GM21737 (cell line): ENCODE measurements at regions not wholly inside any gene's neighbourhood (a gene's known extent, or its start where the extent isn't known, plus 50 kb on each side); places are given as distances from the start of the nearest gene placed in this dataset.

ENCODE experiments used
- ATAC-seq: cut with Tn5 transposase; IDR thresholded peaks from one replicate; pipeline ENCODE4 v1.9.1; 2021; ENCODE audit warnings: mild to moderate bottlenecking, moderate library complexity; ENCODE audit not compliant: unreplicated experiment

DNA sequence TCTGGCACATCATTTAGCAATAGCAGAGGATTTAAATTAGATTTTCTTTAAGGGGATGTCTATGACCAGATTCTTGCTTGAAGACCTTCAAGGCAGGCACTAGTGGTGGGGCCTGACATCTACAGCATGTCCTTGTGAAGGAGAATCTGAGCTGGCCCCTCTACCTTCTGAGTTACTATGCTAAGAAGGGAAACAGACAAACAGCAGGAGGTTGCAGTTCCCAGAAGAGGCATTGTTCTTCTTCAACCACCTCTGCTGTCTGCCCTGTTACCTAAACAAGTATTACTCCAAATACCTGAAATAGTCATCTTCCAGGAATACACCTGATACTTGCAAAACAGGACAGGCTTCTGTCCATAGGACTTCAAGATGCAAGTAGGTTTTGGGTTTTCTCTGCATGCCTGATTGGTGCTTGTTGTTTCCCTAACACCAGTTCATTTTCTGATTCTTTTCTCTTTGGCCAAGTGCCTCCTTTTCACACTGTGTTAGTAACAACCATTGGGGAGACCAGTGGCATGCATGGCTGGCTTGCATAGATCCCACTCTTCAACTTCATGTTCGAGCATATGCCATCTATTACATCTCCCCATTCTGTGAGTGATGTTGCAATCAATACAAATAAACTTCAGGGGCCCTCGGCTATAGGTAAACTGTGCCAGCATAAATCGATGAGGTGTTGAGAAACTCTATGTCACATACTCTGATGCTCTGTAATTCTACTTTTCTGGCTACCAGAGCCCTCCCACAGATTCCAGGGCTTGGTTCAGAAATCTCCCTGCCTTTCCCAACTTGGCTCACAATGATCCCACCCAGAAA, 93.0 kb upstream of the DUSP10 start:
- ATAC-seq, result no peak

DNA sequence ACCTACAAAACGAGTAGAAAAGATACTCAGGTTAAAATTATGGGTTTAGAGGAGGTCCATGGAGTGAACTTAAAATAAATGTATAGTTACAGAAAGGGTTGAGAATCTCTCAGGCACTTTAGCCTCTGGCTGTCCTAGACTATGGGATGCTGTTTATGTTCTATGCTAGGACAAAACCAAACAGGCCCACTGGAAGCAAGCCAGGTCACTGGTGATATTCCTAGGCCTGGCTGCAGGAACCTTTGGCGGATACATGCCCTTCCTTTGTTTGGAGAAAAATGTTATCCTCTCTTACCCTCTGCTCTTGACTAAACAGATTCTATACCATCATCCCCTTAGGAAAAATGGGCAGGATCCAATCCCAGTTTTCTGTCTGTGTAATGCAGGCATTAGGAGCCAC, 90.7 kb upstream of the DUSP10 start:
- no peak for ATAC-seq

DNA sequence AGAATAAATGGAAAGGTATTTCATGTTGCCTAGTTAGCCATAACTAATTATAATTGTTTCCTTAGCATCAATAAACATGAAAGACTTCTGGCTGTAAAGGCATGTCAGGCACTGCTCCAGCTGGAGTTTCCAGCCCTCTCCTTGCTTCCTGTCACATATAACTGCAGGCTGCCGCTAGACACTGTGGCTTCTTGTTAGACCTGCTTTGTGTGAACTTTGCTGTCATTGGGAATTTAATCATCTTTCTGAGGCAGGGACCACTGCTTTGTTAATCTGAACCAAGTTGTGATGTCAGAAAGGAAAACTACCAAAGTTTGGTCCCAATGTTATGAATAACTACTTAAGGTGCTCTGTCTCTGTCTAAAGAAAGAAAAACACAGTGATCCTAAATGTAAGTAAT, 90.3 kb upstream of the DUSP10 start:
- no peak for ATAC-seq

DNA sequence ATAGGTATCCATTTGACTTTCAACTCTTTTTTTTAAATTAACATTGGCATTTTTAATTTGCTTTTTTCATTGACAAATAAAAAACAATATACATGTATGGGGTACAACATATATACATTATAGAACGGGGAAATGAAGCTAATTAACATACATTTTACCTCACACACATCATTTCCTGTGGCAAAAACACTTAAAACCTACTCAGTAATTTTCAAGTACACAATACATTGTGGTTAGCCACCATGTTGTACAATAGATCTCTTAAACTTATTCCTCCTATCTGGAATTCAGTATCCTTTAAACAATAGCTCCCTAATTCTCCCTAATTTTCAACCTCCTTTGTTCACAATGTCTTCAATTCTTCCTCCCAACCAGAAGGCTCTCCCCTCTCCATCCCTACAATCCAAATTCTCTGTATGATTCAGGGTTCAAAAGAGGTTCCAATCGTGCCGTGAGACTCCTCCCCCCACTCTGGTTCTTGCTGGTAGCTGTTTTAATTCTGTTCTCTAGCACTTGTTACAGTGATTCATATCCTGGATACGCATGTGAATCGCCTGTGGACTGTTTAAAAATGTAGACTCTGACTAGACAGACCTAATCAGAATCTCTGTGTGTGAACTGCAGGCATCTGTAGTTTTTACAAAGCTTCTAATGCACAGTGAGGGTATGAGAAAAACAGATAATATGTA, 87.6 kb upstream of the DUSP10 start:
- no peak for ATAC-seq

DNA sequence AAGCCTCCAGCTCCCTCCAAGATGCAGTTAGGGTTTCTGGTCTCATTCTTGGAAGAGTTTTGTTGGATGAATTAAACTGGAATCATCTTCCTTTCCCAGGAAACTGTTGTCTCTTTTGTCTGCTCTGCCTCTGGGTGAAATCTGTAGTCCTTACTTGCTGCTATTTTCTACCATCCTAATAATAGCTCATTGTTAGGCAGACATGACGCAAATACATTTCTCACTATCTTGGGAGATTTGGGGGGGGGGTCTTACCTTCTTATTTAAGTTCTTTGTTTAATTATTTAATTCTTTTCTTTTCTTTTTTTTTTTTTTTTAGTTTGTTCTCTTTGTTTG, 85.4 kb upstream of the DUSP10 start:
- no peak for ATAC-seq

DNA sequence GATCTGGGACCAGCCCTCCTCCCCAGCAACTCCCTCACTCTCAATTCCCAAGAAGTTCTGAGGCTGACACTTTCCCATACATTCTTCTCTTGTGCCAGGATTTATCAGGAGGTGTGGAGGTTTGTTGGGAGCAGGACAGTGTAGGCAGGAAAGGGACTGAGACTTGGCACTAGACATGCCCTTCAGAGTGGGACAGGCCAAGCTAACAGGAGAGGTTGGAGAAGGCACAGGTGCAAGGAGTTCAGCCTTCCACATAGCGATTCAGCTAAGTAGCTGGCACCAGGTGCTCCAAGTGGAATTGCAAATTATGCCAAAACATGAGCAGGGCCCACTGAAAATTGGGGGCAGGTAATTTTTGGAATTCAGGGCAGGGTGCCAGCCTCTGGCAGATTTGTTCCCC, 83.0 kb upstream of the DUSP10 start:
- no peak for ATAC-seq

DNA sequence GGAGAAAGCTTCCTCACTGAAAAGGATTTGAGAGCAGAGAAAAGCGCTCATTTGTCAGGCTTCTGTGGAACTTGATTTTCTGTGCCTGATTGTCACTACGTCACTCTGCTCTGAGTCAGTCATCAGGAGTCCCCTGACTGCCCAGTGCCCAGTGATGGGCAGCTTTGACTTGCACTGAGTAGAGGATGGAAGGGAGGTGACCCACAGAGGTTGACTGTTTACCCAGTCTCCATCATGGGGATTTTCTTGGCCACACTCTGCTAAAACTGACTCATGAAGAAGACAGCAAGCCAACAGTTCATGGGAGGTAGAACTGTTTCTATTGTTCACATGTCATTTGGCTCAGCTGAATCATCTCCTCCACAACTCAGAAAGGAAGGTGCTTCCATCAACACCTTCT, 82.1 kb upstream of the DUSP10 start:
- peak; percentile 33 for ATAC-seq

DNA sequence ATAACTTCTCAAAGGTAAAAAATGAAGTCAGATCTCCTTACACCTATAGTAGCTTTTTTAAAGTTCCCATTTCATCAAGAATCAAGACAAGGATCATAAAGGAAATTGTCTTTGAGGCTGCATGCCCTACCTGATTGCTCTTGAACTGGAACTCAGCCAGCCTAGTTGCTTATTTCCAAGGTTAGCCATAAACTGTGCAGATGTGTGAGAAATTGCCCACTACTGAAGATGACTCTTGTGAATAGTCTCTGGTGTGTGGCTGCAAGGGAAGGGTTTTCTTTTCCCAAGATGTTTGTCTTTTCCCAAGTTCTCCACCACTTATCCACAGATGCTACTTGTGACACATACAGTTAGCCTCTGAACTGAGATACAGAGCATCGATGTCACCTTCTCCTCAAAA, 81.7 kb upstream of the DUSP10 start:
- ATAC-seq, result peak; percentile 28

DNA sequence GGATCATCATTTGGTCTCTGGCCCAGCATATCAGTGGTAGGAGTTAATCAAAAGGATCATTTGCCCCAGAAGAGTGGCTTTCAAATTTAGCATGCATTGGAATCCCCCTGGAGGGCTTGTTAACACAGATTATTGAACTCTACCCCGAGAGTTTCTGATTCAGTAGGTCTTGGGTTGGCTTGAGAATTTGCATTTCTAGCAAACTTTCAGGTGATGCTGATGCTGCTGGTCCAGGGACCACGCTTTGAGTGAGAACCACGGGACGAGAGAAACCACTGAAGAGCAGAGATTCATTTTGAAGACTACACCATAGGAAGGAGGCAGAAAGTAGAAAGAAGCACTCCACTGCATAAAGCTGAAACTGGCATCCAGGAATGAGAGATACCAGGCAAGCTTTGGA, 81.3 kb upstream of the DUSP10 start:
- ATAC-seq, result peak; percentile 77

DNA sequence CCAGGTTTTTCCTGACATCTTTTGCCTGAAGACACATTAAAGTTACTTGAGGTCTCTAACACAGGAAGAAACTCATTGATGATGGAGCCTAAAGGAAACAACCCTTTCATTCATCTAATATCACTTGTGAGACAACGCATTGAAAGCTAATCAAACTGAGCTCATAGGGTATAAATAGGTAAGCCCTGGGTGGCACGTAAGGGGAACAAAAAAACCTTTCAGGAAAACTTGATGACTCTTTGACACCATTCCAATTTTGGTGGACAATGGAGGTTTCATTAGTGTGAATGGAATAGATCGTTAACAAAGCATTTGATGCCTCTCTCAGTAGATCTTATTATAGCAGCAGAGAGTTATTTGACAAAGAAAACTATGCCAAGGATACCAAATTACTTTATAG, 80.7 kb upstream of the DUSP10 start:
- ATAC-seq, result no peak

DNA sequence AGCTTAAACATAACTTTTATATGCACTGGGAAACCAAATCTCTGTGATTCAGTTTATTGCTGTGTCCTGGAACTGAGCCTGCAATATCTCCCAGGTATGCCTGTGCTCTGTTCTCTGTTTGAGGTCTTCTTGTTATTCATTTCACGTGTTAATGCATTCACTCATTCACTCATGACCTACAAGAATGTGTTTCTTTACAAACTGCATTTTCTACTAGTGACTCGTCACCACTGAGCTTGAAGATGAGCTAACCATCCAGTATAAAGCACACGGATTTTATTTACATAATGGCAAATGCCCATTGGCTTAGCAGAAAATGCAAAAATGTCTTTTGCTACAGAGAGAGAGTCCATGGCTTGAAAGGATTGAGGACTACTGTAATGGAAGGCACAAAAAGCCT, 75.0 kb upstream of the DUSP10 start:
- ATAC-seq, result no peak

DNA sequence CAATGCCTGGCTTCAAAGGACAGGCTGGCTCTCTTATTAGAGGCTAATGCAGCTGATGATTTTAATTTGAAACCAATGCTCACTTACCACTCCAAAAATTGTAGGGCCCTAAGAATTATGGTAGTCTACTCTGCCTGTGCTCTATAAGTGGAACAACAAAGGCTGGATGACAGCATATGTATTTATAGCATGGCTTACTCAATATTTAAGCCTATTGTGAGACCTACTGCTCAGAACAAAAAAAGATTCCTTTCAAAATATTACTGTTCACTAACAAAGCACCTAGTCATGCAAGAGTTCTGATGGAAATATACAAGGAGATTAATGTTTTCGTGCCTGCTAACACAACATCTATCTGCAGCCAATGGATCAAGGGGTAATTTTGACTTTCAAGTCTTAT, 73.8 kb upstream of the DUSP10 start:
- no peak for ATAC-seq

DNA sequence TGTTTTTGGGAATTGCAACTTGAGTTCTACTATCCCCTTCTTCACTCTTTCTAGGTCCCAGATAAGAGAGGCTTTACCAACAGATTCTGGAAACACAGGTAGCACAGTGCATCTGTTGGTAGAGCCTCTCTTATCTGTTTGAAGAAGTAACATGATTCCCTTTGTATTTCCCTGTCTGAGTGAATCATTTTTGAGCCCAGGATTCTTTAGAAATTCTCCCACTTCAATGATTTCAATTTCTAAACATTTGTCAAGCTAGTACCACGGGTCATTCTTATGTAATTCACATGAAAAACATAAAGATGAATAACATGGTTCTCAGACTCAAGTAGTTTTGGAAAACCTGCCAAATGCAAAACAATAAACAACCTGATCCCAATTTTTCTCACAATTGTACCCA, 72.0 kb upstream of the DUSP10 start:
- no peak for ATAC-seq

DNA sequence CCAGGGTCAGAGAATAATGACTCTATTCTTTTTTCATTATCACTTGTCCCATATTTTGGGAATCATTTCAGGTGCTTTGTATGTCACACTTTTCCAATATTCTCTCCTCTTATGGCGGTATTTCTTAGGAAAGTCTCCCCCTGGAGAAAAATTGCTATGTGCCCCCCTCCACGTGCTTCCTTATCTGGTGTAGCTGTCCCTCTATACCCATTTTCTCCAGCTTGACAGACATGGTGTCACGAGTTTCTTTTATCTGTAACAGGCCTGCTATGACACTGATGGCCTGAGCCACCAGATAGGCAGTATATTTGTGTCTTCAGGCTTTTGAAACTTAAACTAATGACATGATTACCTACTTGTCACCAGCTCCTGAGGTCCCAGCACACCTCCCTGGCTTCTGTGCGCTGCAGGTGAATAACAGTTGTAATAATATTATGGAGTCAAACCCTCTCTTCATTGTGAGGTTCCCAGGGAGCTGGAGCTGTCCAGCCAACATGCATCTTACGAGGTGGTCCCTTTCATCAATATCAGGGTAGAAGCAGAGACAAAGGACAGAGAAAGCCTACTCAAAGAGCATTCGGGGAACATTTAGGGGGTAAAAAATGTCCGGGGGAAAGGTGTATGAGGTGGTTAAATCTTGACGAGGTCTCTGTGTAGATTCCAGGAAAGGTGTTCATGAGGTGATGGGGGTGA, 71.2 kb upstream of the DUSP10 start:
- ATAC-seq, result no peak

DNA sequence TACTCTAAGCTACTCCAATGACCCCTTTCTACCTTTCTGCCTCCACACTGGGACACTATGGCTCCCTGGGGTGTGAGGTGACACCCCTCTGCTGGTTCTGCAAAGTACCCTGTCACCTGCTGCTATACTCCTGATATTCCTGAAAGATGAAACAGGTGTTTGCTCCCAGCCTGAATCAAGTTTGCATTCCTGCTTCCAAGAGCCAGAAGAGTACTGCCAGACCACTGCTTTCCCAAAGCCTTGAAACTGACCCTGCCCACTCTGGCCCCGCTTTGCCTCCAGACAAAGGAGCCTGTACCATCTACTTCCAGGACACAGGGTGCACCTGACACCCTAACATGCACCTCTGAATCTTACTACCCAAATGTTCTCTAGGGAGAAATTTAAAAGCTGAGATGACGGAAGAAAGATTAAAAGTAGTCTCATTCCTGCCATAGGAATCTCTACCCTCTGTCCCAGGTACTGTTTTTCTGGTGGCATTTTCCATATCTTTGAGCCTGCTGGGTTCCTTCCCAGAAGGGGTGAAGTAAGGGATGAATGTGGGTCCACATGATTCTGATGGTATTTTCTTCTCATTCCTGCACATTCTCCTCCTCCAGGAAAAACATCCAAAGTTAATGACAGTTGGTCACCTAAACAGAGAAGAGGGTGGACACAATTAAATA, 70.3 kb upstream of the DUSP10 start:
- ATAC-seq, result no peak

DNA sequence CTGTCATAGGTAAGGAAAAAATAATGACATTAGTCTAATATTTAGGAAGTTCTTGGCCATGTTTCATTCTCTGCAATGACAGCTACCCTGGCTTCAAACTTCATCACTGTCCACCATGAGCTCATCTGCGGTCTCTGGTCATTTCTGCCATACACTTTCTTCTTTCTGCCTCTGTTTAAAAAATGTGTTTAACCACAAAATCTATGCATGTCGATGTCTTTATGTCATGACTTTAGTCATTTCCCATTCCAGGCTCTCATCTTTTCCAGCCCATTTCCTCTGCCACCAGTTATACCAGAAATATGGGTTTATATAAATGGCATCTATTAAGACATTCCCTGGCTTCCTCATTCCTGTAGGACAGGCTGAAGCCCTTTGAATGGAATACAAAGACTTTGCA, 68.5 kb upstream of the DUSP10 start:
- no peak for ATAC-seq

DNA sequence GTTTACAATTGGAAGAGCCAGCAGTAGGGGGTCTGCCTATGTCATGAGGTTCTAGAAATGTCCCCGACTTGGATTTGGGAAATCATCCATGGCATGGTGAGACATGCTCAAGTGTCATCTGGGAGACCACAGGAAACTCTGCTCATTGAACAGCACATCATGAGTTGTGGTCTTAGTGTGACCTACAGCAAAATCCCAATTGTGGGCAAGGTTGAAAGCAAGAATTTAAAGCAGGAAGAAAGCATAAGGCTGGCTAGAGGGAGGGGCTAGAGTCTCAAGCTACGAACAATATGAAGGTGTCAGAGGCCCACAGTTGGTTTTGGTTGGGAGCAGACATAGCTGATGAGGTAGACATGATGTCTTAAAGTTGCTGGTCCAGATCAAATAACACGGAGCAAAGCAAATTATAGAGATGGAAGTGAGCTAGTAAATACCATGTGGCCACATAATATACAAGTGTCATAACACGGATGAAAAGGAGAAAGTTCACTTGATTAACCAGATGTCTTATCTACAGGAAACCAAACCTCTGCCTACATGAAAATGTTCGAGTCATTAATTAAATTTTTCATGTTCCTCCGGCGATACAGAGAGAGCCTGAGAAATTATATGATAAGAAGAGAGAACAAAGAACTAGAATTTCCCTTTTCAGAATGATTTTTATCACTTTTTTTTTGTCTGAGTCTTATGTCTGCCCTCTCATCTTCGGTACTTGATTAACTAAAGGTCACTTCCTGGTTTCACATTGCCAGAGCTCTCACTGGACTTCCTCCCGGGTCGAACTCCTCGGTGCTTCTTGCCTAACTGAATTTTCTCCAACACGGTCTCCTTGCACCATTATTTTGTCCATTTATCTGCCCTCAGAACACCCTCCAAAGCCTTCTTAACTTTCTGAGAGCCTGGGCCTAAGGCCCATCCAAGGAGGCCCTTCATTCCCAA, 67.5 kb upstream of the DUSP10 start:
- peak; percentile 43 for ATAC-seq

DNA sequence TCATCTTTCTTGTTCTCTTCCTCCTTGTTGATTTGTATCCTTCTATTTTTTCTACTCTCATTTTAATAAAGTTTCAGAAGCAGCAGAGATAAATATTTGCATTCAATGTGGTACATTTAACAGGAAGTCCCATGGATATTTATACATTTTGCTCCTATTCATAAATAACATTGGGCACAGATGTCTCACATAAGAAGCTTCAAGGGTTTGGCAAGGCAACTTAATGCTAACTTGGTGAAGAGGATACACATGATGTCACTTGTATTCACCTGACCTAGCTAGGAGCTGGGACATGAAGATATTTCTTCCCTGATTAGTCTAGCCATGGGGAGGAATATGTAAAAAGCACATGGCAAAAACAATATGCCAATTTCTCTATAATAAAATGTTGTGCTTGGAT, 65.1 kb upstream of the DUSP10 start:
- ATAC-seq, result no peak

DNA sequence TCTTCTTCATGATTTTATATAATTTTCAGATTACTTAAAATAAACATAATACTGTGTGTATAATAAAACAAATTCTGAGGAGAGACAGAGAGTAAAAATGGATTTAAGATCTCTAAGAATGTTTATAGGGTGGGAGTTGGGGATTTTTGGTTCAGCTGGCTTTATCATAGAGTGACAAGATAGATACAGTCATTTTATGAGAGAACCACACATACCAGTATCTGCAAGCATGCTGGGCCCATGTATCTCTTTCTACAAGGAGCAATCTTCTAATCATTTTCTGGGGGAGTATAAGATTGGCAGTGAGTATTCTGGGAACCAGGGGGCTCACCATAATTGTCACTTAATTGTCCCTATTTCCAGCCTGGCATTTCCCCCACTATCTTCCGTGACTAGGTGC, 64.3 kb upstream of the DUSP10 start:
- no peak for ATAC-seq

DNA sequence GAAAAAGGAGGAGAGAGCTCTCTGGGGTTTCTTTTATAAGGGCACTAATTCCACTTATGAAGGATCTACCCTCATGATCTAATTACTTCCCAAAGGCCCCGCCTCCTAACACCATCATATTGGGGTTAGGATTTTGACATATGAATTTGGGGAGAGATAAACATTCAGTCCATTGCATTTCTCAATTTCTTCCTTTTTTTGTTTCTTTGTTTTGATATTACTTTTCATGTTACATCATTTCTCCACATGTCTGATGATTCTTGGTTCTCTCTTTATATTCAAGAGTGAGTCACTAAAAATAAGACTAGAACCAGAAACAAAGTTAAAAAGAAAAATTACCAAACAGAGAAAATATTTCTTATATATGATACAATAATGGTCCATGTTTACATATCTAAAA, 63.2 kb upstream of the DUSP10 start:
- no peak for ATAC-seq

DNA sequence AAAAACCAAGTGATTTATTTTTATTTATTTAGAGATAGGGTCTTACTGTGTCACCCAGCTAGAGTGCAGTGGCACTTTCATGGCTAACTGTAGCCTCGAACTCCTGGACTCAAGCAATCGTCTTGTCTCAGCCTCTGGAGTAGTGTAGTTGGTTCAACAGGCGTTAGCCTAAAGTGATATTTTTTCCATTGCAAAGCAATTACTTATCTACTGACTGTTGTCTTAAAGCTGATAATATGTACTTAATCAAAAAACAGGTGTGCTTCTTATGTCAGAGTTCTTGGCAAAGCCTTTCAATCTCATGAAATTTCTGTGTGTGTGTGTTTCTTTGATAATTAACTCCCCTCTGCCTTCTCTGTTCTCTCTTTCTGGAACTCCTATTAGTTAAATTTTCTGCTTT, 62.4 kb upstream of the DUSP10 start:
- no peak for ATAC-seq
